Epithelial cell of esophagus (primary cell): ENCODE measurements at regions not wholly inside any gene's neighbourhood (a gene's known extent, or its start where the extent isn't known, plus 50 kb on each side); places are given as distances from the start of the nearest gene placed in this dataset.

Source experiments
- DNase-seq: peaks from one replicate; pipeline ENCODE4 v3.0.0; 2010; ENCODE audit warnings: low read depth
- H3K4me3 ChIP-seq: 2 replicates; pipeline ENCODE4 v1.5.1; 2011; ENCODE audit warnings: mild to moderate bottlenecking, low read length, control low read depth
- TF ChIP-seq, protein P1 (sequence below): IDR thresholded peaks from 2 replicates; pipeline ENCODE4 v1.5.1; 2011; ENCODE audit warnings: low read depth, mild to moderate bottlenecking, low read length, control low read depth, inconsistent platforms; ENCODE audit not compliant: insufficient read depth; ENCODE audit errors: missing control alignments

DNA sequence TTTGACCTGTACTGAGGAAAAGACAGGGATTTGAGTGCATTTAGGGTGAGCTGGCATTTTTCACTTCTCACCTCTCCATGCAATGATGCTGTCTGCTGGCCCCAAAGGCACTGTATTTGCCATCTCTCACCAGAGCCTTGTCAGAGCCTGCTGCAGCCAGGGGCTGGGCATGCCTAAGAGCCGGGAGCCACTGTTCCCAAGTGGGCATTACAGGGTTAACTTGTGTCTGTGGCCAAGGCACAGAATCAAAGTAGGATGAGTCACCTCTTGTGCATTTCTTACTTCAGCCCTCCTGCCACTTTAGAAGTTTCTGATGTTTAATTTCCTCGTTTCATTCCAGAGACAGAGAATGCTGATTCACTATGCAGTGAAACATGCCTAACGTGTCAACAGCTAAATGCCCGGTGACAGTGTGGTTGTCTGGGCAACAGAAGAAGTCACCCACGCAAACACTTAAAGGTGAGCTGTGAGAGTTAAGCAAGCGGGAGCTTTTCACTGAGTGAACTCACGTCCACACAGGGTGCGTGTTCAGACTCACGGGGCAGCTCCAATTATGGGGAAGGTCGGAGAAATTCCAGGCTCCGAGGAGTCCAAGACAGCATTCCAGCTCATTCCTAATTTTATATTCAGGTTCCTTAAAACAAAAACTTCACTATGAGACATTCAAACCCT, 57.1 kb upstream of the IGFBP3 start:
- TF ChIP-seq, protein P1, sequence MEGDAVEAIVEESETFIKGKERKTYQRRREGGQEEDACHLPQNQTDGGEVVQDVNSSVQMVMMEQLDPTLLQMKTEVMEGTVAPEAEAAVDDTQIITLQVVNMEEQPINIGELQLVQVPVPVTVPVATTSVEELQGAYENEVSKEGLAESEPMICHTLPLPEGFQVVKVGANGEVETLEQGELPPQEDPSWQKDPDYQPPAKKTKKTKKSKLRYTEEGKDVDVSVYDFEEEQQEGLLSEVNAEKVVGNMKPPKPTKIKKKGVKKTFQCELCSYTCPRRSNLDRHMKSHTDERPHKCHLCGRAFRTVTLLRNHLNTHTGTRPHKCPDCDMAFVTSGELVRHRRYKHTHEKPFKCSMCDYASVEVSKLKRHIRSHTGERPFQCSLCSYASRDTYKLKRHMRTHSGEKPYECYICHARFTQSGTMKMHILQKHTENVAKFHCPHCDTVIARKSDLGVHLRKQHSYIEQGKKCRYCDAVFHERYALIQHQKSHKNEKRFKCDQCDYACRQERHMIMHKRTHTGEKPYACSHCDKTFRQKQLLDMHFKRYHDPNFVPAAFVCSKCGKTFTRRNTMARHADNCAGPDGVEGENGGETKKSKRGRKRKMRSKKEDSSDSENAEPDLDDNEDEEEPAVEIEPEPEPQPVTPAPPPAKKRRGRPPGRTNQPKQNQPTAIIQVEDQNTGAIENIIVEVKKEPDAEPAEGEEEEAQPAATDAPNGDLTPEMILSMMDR, result no peak
- peak; percentile 99 for DNase-seq
- H3K4me3 ChIP-seq, result no peak overlapping the region

DNA sequence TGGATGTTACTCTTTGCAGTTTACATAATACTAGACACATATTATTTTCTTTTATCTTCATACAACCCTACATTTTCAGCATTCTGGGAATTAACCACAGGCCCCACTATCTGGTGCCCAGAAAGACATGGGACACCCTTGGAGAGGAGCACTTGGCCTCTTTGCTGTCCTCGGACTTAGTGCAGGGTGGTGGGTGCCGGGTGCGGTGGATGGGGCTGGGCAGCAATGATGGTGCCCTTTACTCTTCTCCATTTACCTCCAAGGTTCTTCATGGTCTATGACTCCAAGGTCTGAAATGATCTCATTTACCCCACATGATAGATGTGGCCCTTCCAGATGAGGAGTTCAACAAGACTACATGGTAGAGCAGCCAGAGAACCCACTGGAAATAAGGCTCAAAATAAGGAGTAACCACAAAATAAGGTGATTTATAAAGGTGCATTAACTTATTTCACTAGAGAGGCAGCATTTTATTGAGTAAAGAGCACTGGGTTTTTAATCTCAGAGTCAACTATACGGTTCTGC, 56.2 kb upstream of the IGFBP3 start:
- no peak overlapping the region for H3K4me3 ChIP-seq
- TF ChIP-seq, protein P1, result no peak
- DNase-seq, result no peak

DNA sequence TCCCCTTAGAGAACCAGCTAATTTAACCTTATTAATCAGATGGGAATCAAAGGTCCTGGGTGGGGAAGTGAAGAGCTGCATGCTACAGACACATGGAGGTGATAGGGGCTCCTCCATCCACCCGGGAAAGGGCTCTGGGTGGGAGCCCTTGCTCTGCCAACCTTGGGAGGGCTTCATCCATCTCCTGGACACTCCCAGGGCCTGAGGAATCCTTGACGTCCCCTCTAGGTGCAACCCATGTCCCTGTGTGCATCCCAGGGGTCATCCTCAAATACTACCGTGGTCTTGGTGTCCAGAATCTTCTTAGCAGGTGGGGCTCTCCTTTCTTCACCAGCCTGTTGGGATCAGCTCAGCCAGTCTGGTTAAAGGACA, 55.4 kb upstream of the IGFBP3 start:
- DNase-seq, result no peak
- TF ChIP-seq, protein P1, result no peak

DNA sequence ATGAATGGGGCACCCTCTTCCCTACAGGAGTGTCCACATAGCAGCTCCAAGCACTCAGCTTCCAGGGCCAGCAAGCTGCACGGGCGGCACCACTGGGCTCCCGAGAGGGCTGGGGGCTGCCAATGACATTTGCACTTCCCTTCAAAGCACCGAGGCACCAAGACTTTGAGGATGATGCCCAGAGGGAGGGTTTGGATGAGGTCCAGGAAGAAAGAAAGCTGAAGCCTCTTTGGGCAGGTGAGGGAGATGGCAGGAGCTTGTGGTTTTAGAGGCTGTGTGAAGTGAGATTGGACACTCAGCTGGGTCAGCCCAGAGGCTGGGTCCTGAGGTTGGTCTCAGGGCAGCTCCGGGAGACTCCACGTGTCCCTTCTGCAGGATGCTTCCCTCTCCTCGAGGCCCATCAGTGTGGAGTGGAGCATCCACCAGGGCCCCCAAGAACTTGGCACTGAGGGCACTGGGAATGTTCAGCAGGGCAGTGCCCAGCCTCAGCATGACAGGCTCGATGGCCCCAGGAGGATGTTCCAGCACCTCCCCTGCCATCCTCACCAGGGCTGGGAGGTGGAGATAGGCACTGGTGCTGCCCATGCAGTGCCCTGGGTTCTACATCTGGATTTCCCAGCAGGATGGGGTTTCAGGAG, 54.9 kb upstream of the IGFBP3 start:
- TF ChIP-seq, protein P1, result no peak
- H3K4me3 ChIP-seq, result no peak overlapping the region
- DNase-seq, result no peak

More for the DNA sequence above, 55.4 kb upstream of the IGFBP3 start:
- H3K4me3 ChIP-seq, result no peak overlapping the region

DNA sequence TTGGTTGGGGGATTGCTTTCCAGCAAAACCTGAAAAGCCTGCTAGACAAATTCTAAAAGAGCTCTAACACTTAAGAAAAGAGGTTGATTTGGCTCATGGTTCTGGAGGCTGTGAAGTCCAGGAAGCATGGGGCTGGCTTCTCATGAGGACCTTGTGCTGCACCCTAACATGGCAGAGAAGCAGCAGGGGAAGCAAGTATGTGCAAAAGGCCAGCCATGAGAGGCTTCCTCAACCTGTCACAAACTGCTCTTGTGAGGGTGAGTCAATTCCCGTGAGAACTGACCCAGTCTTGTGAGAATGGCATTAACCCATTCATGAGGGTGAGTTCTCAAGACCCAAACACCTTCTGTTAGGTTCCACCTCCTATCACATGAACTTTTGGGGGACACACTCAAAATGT, 54.3 kb upstream of the IGFBP3 start:
- no peak overlapping the region for H3K4me3 ChIP-seq
- peak; percentile 19 for DNase-seq
- TF ChIP-seq, protein P1, result no peak

DNA sequence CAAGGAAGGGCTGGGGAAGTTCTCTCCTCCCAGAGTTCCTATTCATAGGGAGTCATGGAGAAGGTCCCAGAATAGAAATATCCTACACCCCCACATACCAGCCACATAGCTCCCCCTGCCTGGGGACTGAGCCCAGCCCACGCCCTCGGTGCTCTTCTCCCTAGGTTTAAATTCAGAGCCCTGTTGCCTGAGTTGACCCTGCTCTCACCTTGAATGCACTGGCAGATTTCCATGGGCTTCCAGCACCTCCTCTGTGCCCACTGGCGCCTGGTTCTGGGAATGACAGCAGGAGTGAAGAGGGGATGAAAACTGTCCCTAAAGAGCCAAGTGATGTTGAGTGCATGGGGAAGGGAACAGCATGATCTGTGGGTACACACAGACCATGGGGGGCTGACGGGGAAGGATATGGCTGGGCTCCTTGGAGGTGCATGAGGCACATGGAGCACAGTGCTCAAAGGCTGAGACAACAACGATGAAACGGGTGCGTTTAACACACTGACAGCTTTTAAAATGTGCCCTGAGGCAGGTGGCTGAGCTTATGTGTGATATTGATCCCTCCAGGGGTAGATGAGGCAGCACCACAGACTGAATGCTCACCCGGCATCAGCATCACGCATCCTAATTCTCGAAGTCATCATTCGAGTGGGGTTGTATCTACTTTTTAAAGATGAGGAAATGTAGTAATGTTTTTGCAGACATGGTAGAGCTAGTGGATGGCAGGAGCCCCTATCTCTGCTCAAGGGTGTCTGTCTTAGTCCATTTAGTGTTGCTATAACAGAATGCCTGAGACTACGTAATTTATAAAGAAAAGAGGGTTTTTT, 53.7 kb upstream of the IGFBP3 start:
- H3K4me3 ChIP-seq, result no peak overlapping the region
- TF ChIP-seq, protein P1, result no peak
- no peak for DNase-seq
